Body of pancreas (tissue), 4 donors: ENCODE measurements at regions not wholly inside any gene's neighbourhood (a gene's known extent, or its start where the extent isn't known, plus 50 kb on each side); places are given as distances from the start of the nearest gene placed in this dataset.

ENCODE experiments used
- ATAC-seq: fragments of 150-250 bp; one replicate; pipeline ENCODE4 v1.9.1; 2016
- DNase-seq, 4 donors: peaks; one replicate each; pipeline ENCODE4 v3.0.0-alpha.2; 2019
- H3K27ac ChIP-seq, 4 donors: fragments of 200-600 bp; sonication (generic); 1 replicate in 3 of 4; 2 replicates in 1 of 4; pipeline versions ENCODE4 v1.5.1 to v1.6.1; 2016 to 2019; ENCODE audit warnings: mild to moderate bottlenecking in 1 of 4, mixed read lengths in 1 of 4, moderate library complexity in 1 of 4
- H3K27me3 ChIP-seq, 2 donors: fragments of 200-600 bp; sonication (generic); one replicate each; pipeline ENCODE4 v1.6.0; 2016; ENCODE audit warnings: mild to moderate bottlenecking in 1 of 2
- H3K36me3 ChIP-seq, 2 donors: fragments of 200-600 bp; sonication (generic); replicated peaks in 1 of 2; 2 replicates each; pipeline ENCODE4 v1.5.1; 2016; ENCODE audit warnings: low read depth in 2 of 2; ENCODE audit not compliant: insufficient read depth in 1 of 2
- H3K4me1 ChIP-seq: fragments of 200-600 bp; sonication (generic); one replicate; pipeline ENCODE4 v1.6.0; 2016
- H3K4me3 ChIP-seq, 2 donors: fragments of 200-600 bp; sonication (generic); 1 replicate in 1 of 2; 2 replicates in 1 of 2; pipeline ENCODE4 v1.5.1; 2016 to 2019
- H3K9me3 ChIP-seq, 3 donors: fragments of 200-600 bp; sonication (generic); 1 replicate in 2 of 3; 2 replicates in 1 of 3; pipeline ENCODE4 v1.5.1; 2016
- CTCF ChIP-seq, 7 experiments: fragments of 450-650 bp in 4 of 7; fragments of 200-600 bp in 3 of 7; sonication (generic) in 3 of 7; IDR thresholded peaks; one replicate each; pipeline ENCODE4 v1.5.1; 2016 to 2019; ENCODE audit warnings: antibody characterized with exemption in 7 of 7
- POLR2A ChIP-seq, 3 donors: fragments of 450-650 bp; IDR thresholded peaks; one replicate each; pipeline ENCODE4 v1.6.1; 2016; ENCODE audit warnings: antibody characterized with exemption in 3 of 3, mild to moderate bottlenecking in 2 of 3
- WGBS, 2 donors: methylation state at CpG; one replicate each; pipeline ENCODE4 v1.1.5; 2017; 5-methylcytosine and 5-hydroxymethylcytosine counted together
- intact Hi-C: fragments of 100-400 bp; cut with DNase I; formaldehyde crosslinking; loops from one replicate; pipeline ENCODE4 v1.15.1; 2023

DNA sequence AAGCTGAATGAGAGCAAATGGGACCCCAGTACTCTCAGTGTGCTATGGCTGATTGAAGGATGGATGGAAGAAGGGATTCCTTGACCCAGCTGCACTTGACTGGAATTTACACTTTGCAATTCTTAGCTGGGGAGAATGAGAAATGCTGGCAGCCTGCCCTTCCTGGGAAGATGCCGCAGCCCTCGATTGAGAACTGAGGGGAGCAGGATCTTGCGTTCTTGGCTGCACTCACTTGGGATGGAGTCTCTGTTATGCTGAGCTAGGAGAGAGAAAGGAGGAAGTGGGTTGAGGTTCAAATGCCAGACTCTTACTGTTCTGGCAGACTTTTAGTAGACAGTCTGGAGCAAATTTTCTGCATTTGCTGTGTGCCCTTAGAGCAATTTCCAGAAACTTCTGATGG lies 221.2 kb downstream of the FNDC1 start:
- H3K4me3 ChIP-seq = no peak overlapping the region
- intact Hi-C loops = no loop called here
- H3K4me1 ChIP-seq = no peaks in the 10 kb centered on the region
- DNase-seq (no peak), ATAC-seq (no peak)
- H3K27me3 ChIP-seq = no peaks in the 10 kb centered on the region
- WGBS, 2 donors = 54 to 61% methylated on average over 3 of the region's 3 CpGs
- no peak overlapping the region for H3K27ac ChIP-seq
- TF ChIP-seq CTCF (IDR thresholded peaks at IDR 0.05) (no peak), POLR2A (IDR thresholded peaks at IDR 0.05) (no peak)
- no peaks in the 10 kb centered on the region for H3K9me3 ChIP-seq
- H3K36me3 ChIP-seq = no peaks in the 10 kb centered on the region

GRCh38 chr6:159389695-159390094 lies 220.5 kb downstream of the FNDC1 start:
- TF ChIP-seq CTCF (IDR thresholded peaks at IDR 0.05) (no peak), POLR2A (IDR thresholded peaks at IDR 0.05) (no peak)
- Histone ChIP-seq H3K4me3 (no peak overlapping the region), H3K27ac (no peak overlapping the region), H3K36me3 (no peaks in the 10 kb centered on the region), H3K27me3 (no peaks in the 10 kb centered on the region), H3K9me3 (no peaks in the 10 kb centered on the region), H3K4me1 (no peaks in the 10 kb centered on the region)
- 7 to 13% methylated on average over 3 of the region's 3 CpGs for WGBS, 2 donors
- ATAC-seq = no peak
- no peak for DNase-seq
- intact Hi-C loops = no loop called here

GRCh38 chr6:159380114-159380513 lies 210.9 kb downstream of the FNDC1 start:
- no peaks in the 10 kb centered on the region for H3K27me3 ChIP-seq
- TF ChIP-seq CTCF (IDR thresholded peaks at IDR 0.05) (no peak), POLR2A (IDR thresholded peaks at IDR 0.05) (no peak)
- no peaks in the 10 kb centered on the region for H3K36me3 ChIP-seq
- no peaks in the 10 kb centered on the region for H3K4me1 ChIP-seq
- no peak overlapping the region for H3K27ac ChIP-seq
- 83 to 95% methylated on average over 1 of the region's 1 CpG for WGBS, 2 donors
- no peaks in the 10 kb centered on the region for H3K9me3 ChIP-seq
- no peak for ATAC-seq
- intact Hi-C loops = no loop called here
- DNase-seq = no peak
- no peak overlapping the region for H3K4me3 ChIP-seq

DNA sequence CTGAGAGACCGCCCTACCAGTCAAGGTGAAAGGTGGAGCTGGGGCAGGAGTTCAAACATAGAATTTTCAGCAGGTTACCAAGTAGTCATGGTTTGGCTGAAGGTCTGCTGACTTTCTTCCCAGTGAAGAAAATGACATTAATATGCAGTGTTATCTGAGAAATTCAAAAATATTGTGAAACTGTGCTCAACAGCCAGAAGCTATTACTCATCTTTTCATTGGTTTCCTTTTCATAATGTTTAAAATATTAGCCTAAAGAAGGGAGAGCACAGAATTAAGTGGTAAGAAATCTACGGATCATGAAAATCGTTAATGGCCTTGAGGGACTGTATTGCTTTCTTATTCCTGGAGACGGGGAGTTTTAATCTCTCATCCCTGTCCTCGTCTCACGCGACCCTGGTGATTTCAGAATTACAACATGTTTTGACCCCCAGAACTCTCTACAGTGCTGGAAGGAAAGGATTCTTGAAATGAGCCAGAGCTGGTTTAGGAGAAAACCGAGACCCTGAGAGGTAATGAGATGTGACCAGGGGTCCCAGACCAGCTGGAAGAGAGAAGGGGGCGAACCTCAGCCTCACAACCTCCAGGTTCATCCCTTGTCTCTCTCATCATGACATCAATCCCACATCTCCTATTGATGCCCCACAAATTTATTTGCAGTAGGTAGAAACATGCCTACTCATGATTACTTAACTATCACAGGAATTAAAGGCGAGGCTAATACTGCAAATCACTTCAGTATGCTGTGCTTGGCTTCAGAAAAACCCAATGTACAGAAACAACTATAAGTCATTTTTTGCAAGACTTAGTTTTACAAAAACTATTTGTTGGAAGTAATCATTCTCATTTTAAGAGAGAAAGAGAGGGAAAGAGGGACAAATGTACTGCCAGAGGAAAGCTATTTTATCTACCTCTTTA lies 209.5 kb downstream of the FNDC1 start:
- no peaks in the 10 kb centered on the region for H3K36me3 ChIP-seq
- DNase-seq (no peak), ATAC-seq (no peak)
- H3K9me3 ChIP-seq = no peaks in the 10 kb centered on the region
- no peak overlapping the region for H3K27ac ChIP-seq
- no peaks in the 10 kb centered on the region for H3K27me3 ChIP-seq
- no peak overlapping the region for H3K4me3 ChIP-seq
- no peaks in the 10 kb centered on the region for H3K4me1 ChIP-seq
- WGBS, 2 donors = 61 to 66% methylated on average over 10 of the region's 10 CpGs
- intact Hi-C loops = no loop called here
- TF ChIP-seq POLR2A (IDR thresholded peaks at IDR 0.05) = no peak
- no peak for TF ChIP-seq CTCF (IDR thresholded peaks at IDR 0.05)
